ENCODE measurements at regions not wholly inside any gene's neighbourhood (a gene's known extent, or its start where the extent isn't known, plus 50 kb on each side); places are given as distances from the start of the nearest gene placed in this dataset.

GRCh38 chr12:67474934-67475620, 173.5 kb upstream of the DYRK2 start:
- intact Hi-C loops (cut with micrococcal nuclease), result no loop called here
- no TSS peak for BruUV-seq (replicated peaks)

GRCh38 chr12:67475725-67476124, 172.8 kb upstream of the DYRK2 start:
- no peak overlapping the region for H3K9ac ChIP-seq (replicated peaks; ENCODE audit: extremely low read depth, insufficient read depth, low read length)
- ChIA-PET POLR2A (no interaction called here), CTCF (interaction anchor here (0.7 kb wide), 1 partner anchor 120 kb away, joined by 4 read pairs; no protein-coding TSS in a partner anchor)
- no peaks in the 10 kb centered on the region for H3K27me3 ChIP-seq (ENCODE audit: control insufficient read depth in 2 of 2, insufficient read depth in 2 of 2, low read length in 2 of 2)
- no peaks in the 10 kb centered on the region for H3K9me1 ChIP-seq (replicated peaks; ENCODE audit: control insufficient read depth, extremely low read depth, insufficient read depth, low read length)
- dilution Hi-C loops (cut with MboI; ENCODE audit: extremely low pct_ligation_motif_present, low sequenced_read_pairs) (no loop called here), intact Hi-C loops (cut with micrococcal nuclease) (no loop called here)
- H3K4me1 ChIP-seq (ENCODE audit: control insufficient read depth, extremely low read depth, insufficient read depth, low read length), result no peaks in the 10 kb centered on the region
- BruUV-seq (replicated peaks), result no TSS peak
- no peaks in the 10 kb centered on the region for H3K9me3 ChIP-seq (replicated peaks; ENCODE audit: control insufficient read depth, insufficient read depth, low read length)
- H3K4me2 ChIP-seq (ENCODE audit: insufficient read depth, low read length), result no peak overlapping the region
- H3K27ac ChIP-seq (ENCODE audit: insufficient read depth, low read depth, low read length), result no peak overlapping the region
- H3K4me3 ChIP-seq (replicated peaks in 1 of 3; ENCODE audit: insufficient read depth in 1 of 3, low read depth in 1 of 3, low read length in 3 of 3), result no peak overlapping the region
- H3K36me3 ChIP-seq (ENCODE audit: control insufficient read depth in 2 of 2, extremely low read depth in 1 of 2, insufficient read depth in 2 of 2, low read length in 2 of 2), result no peaks in the 10 kb centered on the region
- H2AFZ ChIP-seq (ENCODE audit: low read depth, low read length), result no peak overlapping the region
- FAIRE-seq (no peak), DNase-seq (ENCODE audit: low read depth, low spot score) (no peak)
- TF ChIP-seq JUN (IDR thresholded peaks at IDR 0.05; ENCODE audit: borderline replicate concordance, insufficient read depth, insufficient read length, low read depth), result no peak
- no peak for TF ChIP-seq MAX (IDR thresholded peaks at IDR 0.05; ENCODE audit: insufficient read depth, insufficient read length)
- TF ChIP-seq POLR2AphosphoS5 (IDR thresholded peaks at IDR 0.05; ENCODE audit: insufficient read depth, low read depth, low read length), result no peak
- no peak for TF ChIP-seq GATA2 (IDR thresholded peaks at IDR 0.05; ENCODE audit: insufficient read depth, insufficient read length, low read depth, low read length)
- H4K20me1 ChIP-seq (replicated peaks; ENCODE audit: control insufficient read depth, extremely low read depth, insufficient read depth, low read length), result no peaks in the 10 kb centered on the region
- H3K79me2 ChIP-seq (ENCODE audit: control insufficient read depth, insufficient read depth, low read length), result no peaks in the 10 kb centered on the region

More at GRCh38 chr12:67474934-67475620, 173.5 kb upstream of the DYRK2 start:
- TF ChIP-seq CTCF (IDR thresholded peaks at IDR 0.05; ENCODE audit: extremely low read depth in 1 of 2, insufficient read depth in 1 of 2, low read depth in 1 of 2, low read length in 2 of 2), result no peak
- TF ChIP-seq MYC (IDR thresholded peaks at IDR 0.05; ENCODE audit: low read depth, low read length), result no peak
- H3K9ac ChIP-seq (replicated peaks; ENCODE audit: extremely low read depth, insufficient read depth, low read length), result no peak overlapping the region
- H4K20me1 ChIP-seq (replicated peaks; ENCODE audit: control insufficient read depth, extremely low read depth, insufficient read depth, low read length), result no peaks in the 10 kb centered on the region
- H3K4me1 ChIP-seq (ENCODE audit: control insufficient read depth, extremely low read depth, insufficient read depth, low read length), result no peaks in the 10 kb centered on the region
- H3K27me3 ChIP-seq (ENCODE audit: control insufficient read depth in 2 of 2, insufficient read depth in 2 of 2, low read length in 2 of 2), result no peaks in the 10 kb centered on the region
- no peak for FAIRE-seq
- ChIA-PET CTCF (no interaction called here), POLR2A (no interaction called here)
- no peaks in the 10 kb centered on the region for H3K36me3 ChIP-seq (ENCODE audit: control insufficient read depth in 2 of 2, extremely low read depth in 1 of 2, insufficient read depth in 2 of 2, low read length in 2 of 2)
- H3K9me1 ChIP-seq (replicated peaks; ENCODE audit: control insufficient read depth, extremely low read depth, insufficient read depth, low read length), result no peaks in the 10 kb centered on the region
- no peak for DNase-seq (ENCODE audit: low read depth, low spot score)
- dilution Hi-C loops (cut with MboI; ENCODE audit: extremely low pct_ligation_motif_present, low sequenced_read_pairs), result no loop called here
- no peaks in the 10 kb centered on the region for H3K9me3 ChIP-seq (replicated peaks; ENCODE audit: control insufficient read depth, insufficient read depth, low read length)
- no peak overlapping the region for H3K4me2 ChIP-seq (ENCODE audit: insufficient read depth, low read length)
- H3K4me3 ChIP-seq (replicated peaks in 1 of 3; ENCODE audit: insufficient read depth in 1 of 3, low read depth in 1 of 3, low read length in 3 of 3), result no peak overlapping the region
- H2AFZ ChIP-seq (ENCODE audit: low read depth, low read length), result no peak overlapping the region
- H3K27ac ChIP-seq (ENCODE audit: insufficient read depth, low read depth, low read length), result no peak overlapping the region
- H3K79me2 ChIP-seq (ENCODE audit: control insufficient read depth, insufficient read depth, low read length), result no peaks in the 10 kb centered on the region
